Renal pelvis (tissue), 1 donor: ENCODE measurements at regions not wholly inside any gene's neighbourhood (a gene's known extent, or its start where the extent isn't known, plus 50 kb on each side); places are given as distances from the start of the nearest gene placed in this dataset.
A peak's percentile ranks its signal among the peaks of the same experiment; 100 is the strongest.

Source experiments
- DNase-seq: peaks from one replicate; pipeline ENCODE4 v3.0.0-alpha.2; 2013

DNA sequence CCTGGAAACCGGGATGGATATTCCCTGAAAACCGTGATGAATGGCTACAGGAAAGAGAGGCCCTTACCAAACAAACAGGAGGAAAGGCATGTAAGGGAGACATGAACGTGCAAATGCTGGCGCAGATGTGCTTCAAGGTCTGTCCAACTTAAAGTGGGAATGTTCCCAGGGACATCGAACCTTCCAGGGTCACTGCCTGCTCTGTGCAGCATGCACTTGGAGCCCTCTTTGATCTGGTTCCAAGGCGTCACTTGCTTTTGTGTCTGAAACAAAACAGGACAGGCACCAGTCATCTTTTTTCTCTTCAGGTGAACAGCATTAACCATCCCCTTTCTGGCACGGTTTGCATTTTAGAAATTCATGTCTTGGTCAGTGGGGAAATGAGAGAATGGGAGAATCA lies 479.4 kb downstream of the RASEF start:
- DNase-seq, result no peak

DNA sequence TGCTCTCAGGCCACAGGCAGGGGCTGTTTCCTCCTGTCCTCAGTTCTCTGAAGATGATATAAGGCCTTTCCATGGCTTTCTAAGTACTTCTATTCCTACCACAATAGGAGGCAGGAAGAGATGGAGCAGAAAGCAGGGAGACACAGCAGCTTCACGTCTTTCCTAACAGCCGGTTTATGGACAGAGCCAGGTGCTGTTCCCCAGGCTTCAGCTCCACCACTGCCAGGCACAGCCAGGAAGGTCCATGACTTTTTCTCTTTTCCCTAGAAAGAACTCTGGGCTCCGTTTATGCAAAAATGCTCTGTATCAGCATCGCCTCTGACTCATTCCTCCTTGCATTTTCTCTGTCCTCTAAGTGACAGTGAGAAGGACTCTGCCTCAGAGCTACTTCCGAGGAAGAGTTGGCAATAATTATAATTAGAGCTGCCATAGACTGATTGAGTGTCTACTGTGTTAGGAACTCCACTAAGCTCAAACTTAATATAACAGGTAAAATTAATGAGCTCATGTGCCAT lies 478.5 kb downstream of the RASEF start:
- no peak for DNase-seq

DNA sequence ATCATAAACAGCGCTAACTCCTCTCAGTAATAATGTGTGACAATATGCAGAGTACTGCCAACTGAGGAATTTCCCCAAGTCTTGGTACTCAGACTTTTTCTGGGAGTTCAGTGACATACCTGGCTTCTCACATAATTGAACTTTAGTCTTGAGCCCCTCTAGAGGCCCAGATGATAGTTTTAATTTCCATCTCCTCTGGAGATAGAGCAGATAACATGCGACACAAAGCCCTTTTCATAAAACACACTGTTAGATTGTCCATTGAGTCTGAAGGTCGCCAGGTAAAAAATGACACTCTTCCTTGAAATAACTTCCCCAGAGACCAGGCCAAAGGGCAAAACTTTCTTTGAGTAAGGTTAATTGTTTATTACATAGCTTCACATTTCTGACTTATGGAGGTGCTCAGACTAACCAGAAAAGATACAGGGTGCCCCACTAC lies 476.0 kb downstream of the RASEF start:
- DNase-seq, result no peak

- peak; percentile 83 for DNase-seq
These were observed 474.4 kb downstream of the RASEF start for GRCh38 chr9:82588301-82589180.

- no peak for DNase-seq
These were observed 472.1 kb downstream of the RASEF start for GRCh38 chr9:82590845-82591244.

DNA sequence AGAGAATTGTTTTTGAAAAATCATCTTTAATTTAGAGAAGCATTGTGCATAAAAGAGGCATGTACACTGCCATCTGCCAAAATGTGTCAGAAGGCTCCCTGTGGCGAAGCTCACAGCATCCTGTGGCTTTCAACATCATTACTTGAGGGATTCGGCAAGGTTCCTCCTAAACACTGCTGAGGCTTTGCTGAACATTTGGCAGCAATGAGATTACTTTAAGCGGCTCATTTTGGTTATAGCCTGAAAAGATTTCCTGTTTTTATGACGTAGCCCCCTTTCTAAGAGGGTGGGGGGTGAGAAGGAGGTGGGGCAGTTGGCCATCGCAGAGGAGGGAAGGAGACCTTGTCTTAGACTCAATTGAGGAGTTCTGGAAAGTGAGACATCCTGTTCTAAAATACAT lies 469.4 kb downstream of the RASEF start:
- DNase-seq, result no peak

DNA sequence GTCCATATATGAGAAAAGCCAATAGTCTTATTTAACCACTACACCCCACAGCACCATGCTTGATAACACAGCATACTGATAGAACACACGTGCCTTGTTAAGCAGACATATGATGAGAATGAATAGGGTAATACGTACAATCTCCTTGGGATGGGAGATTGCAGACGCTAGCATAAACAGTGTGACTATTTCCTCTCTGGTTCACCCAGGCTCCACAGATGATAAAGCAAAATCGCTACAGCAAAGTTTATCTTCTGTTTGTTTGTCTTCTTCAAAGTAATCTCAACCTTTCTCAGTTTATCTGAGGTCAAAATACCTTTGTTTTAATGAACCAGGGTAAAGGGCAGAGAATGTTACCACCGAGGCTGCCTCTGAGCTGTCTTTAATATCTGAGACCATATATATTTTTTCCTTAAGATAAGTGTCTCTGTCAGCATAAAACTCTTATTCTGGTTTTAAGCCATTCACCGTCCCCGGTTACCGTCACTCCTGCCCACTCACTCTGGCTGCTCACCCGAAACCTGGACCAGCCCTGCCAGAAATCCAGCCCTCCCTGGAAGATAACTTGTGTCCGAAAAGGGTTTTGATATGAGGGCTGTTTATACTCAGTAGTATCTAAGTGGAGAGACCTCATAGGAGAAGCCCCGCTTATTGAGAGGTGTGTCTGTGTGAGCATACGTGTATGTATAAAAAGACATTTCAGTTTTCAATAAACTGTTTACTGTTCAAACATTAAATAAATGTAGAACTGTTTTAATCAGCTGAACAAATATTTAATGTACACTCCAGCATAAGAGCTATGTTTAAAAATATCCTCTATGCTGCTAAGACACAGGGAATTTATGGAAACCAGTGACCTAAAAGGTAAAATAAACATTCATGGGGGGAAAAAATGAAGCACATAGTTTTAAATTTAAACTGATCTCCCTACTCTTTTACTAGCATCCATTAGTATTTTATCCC lies 465.4 kb downstream of the RASEF start:
- no peak for DNase-seq

DNA sequence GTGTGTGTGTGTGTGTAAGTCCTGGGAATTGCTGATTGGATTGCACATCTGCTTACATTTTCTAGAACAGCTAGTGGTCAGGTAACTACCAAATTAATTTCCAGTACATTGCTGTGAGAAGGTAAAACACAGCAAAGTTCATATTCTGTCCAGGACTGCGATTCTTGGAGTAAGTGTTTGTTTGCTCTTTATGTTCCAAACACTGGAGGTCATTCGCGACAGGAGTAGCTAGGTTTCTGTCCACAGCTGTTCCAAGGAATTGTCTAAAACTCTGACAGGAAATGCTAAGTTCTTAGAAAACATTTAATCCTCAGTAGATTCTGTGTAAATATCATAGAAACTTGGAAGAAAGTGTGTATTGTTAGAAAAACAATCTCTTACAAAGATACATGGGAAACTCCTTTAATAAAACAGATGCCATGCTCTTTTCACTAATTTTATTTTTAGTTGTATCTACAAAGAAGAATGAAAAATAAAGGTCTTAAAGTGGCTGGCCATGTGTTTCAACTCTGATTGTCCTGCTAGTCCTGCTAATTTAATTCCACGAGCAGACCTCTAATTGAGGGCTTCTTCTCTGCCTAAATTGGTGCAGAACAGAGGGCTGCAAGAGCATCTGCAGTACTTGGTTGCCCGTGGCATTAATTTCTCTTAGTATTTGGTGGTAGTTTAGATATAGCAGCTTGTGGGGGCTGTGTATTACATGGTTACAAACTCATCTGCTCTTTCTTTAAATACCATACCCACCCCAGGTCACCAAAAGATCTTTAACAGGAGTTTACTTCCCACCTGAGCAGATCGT lies 464.5 kb downstream of the RASEF start:
- DNase-seq, result no peak

DNA sequence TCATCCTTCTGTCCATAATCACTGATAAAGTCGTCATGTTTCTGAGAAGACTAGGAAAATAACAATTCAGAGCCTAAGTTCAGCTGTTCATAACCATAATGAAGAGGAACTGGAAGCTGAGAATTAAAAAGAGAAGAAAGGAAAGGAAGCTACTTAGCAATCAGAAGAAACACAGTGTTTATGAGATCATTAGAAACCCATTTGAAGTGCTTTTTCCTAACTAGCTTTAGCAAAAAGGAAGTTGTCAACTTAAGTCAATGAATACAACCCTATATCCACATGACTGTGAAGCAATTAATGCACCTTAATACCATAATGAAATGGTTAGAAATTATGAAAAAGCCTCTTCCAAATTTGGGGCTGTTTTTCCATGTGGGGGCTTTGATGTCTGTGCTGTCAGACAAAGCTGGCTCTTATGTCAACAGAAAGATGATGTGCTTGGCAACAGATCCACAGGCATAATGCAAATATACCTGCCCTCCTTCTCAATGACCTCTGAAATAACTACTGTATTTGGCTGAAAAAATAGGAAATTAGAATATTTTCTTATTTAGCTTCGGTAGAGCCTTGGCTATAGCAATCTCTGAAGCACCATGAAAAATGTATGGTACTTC lies 463.5 kb downstream of the RASEF start:
- DNase-seq, result no peak

- peak; percentile 70 for DNase-seq
These were observed 462.2 kb downstream of the RASEF start for GRCh38 chr9:82600536-82601292.

DNA sequence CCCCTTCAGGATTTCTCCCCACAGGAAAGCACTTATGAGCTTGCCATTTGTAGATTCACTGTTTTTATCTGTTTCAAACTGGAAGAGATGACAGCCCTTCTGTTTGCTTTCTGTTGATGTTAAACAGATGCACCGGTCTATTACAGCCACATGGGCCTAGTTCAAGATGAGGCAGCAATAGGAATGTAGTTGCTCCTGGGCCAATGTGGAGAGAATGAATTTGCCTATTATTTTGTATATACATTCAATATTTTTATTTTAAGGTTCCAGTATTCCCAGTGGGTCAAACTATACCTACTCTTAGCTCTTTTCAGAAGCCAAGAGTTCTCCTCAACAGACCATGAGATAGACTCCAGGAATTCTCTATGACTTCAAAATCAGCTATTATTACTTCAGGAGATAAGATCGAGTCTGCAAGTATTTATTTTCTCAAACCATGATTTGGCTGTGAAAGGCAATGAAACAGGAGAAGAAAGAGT lies 461.6 kb downstream of the RASEF start:
- no peak for DNase-seq

DNA sequence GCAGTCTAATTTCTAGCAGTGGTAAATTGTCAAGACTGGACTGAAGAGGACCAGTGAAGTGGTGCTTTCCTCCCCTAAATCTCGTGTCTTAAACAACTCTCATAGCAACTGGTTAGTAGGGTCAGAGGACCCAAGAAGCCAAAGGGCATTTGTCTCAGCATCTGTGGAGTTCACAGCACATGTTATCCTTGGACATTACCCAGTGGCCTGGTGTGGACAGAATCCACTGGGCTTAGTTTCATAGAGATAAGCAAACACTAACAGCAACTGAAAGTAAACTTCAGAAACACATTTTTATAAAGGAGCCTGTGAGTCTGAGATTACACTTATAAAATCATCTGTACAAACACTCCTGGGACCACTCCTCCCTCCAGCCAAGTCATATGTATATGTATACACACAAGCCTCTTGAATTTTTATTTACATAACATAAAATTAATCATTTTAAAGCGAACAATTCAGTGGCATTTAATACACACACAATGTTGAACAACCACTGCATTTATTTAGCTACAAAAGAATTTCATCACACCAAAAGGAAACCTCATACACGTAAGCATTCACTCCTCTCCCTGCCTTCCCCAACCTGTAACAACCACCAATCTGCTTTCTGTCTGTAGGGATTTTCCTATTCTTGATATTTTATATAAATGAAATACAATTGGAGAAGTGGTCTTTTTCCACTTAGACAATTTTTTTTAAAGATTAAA lies 457.8 kb downstream of the RASEF start:
- DNase-seq, result peak; percentile 75

- DNase-seq, result no peak
These were observed 457.3 kb downstream of the RASEF start for GRCh38 chr9:82605657-82606031.

DNA sequence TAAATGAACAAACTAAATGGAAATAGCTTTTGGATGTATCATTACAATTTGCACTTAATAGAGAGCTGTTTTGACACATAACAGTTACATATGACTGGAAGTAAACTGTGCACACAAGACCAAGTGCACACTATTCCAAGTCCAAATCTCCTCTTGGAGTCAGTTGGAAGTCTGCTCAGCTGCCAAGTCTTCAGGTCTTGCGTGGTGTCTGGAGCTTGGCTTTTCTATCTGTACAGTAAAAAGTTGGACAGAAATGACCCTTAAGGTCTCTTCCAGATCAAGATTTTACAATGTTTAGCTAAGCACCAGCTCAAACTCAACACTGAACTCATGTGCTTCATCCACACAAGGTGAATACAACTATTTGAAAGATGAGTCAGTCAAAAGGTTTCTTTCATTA lies 456.9 kb downstream of the RASEF start:
- DNase-seq, result no peak

GRCh38 chr9:82606492-82607382 lies 456.2 kb downstream of the RASEF start:
- DNase-seq, result peak; percentile 75

DNA sequence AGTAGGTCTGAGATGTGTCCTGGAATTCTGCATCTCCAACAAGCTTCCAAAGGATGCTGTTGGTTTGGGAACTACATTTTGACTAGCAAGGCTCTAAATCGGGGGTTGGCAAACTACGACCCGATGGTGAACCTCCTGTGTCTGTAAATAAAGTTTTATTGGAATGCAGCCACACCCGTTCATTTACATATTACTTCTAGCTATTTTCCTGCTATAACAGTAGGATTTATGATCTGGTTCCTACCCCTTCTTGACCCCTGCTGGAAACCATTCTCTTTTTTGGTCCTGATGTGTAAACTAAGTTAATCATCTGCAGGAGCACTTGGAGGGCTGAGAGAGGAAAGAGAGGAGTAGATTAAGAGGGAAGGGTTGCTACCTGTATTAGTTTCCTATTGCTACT lies 454.5 kb downstream of the RASEF start:
- no peak for DNase-seq

- DNase-seq, result no peak
These were observed 450.0 kb downstream of the RASEF start for GRCh38 chr9:82612942-82613341.

- DNase-seq, result no peak
These were observed 449.4 kb downstream of the RASEF start for GRCh38 chr9:82613498-82613897.

DNA sequence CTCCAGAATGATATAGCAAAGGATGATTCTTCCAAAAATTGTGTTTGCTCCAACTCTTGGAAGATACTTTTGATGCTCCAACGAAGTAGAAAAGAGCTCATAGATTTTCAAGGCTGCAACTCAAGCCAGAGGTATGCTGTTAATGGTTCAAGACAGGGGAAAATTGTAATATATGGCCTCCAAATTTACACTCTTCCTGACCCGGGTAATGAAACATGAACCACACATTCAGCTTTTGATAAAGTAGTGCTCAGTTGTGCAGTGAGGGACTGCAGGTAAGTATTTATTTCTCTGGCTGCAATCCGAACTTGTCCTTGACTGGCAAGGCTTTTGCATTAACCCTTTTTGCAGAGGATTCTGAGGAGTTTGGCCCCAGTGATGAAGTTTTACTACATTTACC lies 446.4 kb downstream of the RASEF start:
- peak; percentile 64 for DNase-seq
